Liver (tissue), 8 donors: ENCODE measurements at regions not wholly inside any gene's neighbourhood (a gene's known extent, or its start where the extent isn't known, plus 50 kb on each side); places are given as distances from the start of the nearest gene placed in this dataset.

ENCODE experiments used
- DNase-seq: peaks from one replicate; pipeline ENCODE4 v3.0.0-alpha.2; 2017; ENCODE audit warnings: low spot score
- H3K27ac ChIP-seq, 2 donors: one replicate each; pipeline ENCODE4 v1.7.0; 2013; ENCODE audit warnings: inconsistent platforms in 2 of 2, low read length in 2 of 2, control low read depth in 1 of 2, low read depth in 1 of 2, mild to moderate bottlenecking in 1 of 2
- H3K27me3 ChIP-seq, 4 donors: one replicate each; pipeline versions ENCODE4 v1.6.1 to v1.7.0; 2013; ENCODE audit warnings: low read length in 3 of 4, inconsistent platforms in 1 of 4, mild to moderate bottlenecking in 1 of 4, moderate library complexity in 1 of 4; ENCODE audit not compliant: control insufficient read depth in 4 of 4, insufficient read depth in 4 of 4
- H3K36me3 ChIP-seq, 4 donors: one replicate each; pipeline versions ENCODE4 v1.6.1 to v1.7.0; 2013; ENCODE audit warnings: low read length in 3 of 4, mild to moderate bottlenecking in 3 of 4, low read depth in 1 of 4, moderate library complexity in 1 of 4; ENCODE audit not compliant: control insufficient read depth in 4 of 4, insufficient read depth in 3 of 4
- H3K4me1 ChIP-seq, 4 donors: one replicate each; pipeline versions ENCODE4 v1.6.1 to v1.7.0; 2013; ENCODE audit warnings: low read length in 3 of 4, mild to moderate bottlenecking in 3 of 4, moderate library complexity in 1 of 4; ENCODE audit not compliant: control insufficient read depth in 4 of 4, insufficient read depth in 4 of 4
- H3K4me3 ChIP-seq, 3 donors: one replicate each; pipeline versions ENCODE4 v1.6.1 to v1.7.0; 2013; ENCODE audit warnings: low read length in 3 of 3, control low read depth in 1 of 3, low read depth in 1 of 3, mild to moderate bottlenecking in 1 of 3
- H3K9ac ChIP-seq, 2 donors: one replicate each; pipeline ENCODE4 v1.7.0; 2013; ENCODE audit warnings: low read length in 2 of 2, mild to moderate bottlenecking in 2 of 2, moderate library complexity in 2 of 2, control low read depth in 1 of 2, low read depth in 1 of 2
- H3K9me3 ChIP-seq, 4 donors: one replicate each; pipeline versions ENCODE4 v1.6.1 to v1.7.0; 2013; ENCODE audit warnings: low read length in 3 of 4; ENCODE audit not compliant: control insufficient read depth in 4 of 4
- CTCF ChIP-seq: fragments of 150-350 bp; IDR thresholded peaks from 2 replicates; pipeline ENCODE4 v1.5.1; 2017; ENCODE audit warnings: improper control_type of control experiment, low read depth, low read length; ENCODE audit not compliant: missing input control
- EGR1 ChIP-seq, 2 donors: IDR thresholded peaks; 2 replicates each; pipeline ENCODE4 v1.6.1; 2016 to 2018; ENCODE audit warnings: antibody characterized with exemption in 2 of 2, low read depth in 2 of 2
- FOXA1 ChIP-seq: IDR thresholded peaks from 2 replicates; pipeline ENCODE4 v1.6.1; 2016; ENCODE audit warnings: antibody characterized with exemption
- FOXA2 ChIP-seq: IDR thresholded peaks from 2 replicates; pipeline ENCODE4 v1.6.1; 2016; ENCODE audit warnings: antibody characterized with exemption
- HNF4A ChIP-seq, 2 donors: conservative IDR thresholded peaks; 2 replicates each; pipeline ENCODE4 v1.6.1; 2016; ENCODE audit warnings: antibody characterized with exemption in 2 of 2, mild to moderate bottlenecking in 2 of 2
- HNF4G ChIP-seq: IDR thresholded peaks from 2 replicates; pipeline ENCODE4 v1.6.1; 2016; ENCODE audit warnings: antibody characterized with exemption
- JUND ChIP-seq, 2 donors: IDR thresholded peaks; 2 replicates each; pipeline ENCODE4 v1.6.1; 2016; ENCODE audit warnings: antibody characterized with exemption in 2 of 2
- MAX ChIP-seq: IDR thresholded peaks from 2 replicates; pipeline ENCODE4 v1.6.1; 2016; ENCODE audit warnings: antibody characterized with exemption
- RAD21 ChIP-seq, 2 donors: IDR thresholded peaks; 2 replicates each; pipeline ENCODE4 v1.6.1; 2016; ENCODE audit warnings: antibody characterized with exemption in 2 of 2, mild to moderate bottlenecking in 2 of 2
- TAF1 ChIP-seq: conservative IDR thresholded peaks from 2 replicates; pipeline ENCODE4 v1.6.1; 2016; ENCODE audit warnings: antibody characterized with exemption, mild to moderate bottlenecking
- YY1 ChIP-seq: IDR thresholded peaks from 2 replicates; pipeline ENCODE4 v1.6.1; 2016; ENCODE audit warnings: antibody characterized with exemption, mild to moderate bottlenecking
- WGBS: extraction: QIAGEN DNeasy Blood & Tissue Kit; methylation state at CpG from one replicate; pipeline ENCODE4 v1.1.7; 2013; 5-methylcytosine and 5-hydroxymethylcytosine counted together
- TF ChIP-seq, protein P1 (sequence below): IDR thresholded peaks from 2 replicates; pipeline ENCODE4 v1.6.1; 2016; ENCODE audit warnings: antibody characterized with exemption
- donor health status: healthy.
- donor health status: healthy.
- donor health status: healthy.
- donor health status: healthy.
- donor health status: healthy.

DNA sequence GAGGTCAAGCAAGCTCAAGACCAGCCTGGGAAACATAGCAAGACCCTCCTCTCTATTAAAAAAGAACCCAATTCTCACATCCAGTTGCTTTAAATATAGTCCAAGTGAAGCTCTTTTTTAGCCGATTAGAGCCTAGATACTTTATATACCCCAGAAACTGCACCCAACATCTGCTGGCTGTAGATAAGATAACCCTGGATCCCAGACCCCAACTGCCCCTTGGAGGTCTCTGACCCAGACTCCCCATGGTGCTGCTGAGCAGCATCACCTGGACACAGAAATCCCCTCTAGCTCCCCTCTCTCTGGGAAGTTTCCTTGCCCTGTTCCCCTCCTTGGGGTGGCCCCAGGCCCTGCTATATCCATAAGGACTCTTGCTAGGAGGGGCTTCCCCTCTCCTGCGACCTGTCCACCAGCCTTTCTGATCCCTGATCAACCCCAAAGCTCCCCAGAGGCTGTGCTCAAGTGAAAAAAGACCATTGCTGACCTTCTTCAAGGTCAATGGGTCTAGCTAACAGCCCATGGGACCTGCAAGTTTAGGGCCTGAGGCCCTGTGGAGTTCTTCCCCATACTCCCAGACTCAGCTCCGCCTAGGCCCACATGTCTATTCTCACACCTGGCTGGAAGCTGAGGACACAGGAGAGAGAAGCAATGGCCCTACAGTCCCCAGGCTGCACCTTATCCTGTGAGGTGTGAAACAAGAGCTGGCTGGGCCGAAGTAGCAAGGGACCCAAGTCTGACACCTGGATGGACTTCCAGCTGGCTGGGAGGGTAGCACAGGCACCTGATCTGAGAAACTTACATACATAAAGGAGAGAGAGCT lies 56.2 kb downstream of the ARL6IP4 start (continued):
- TF ChIP-seq RAD21 (IDR thresholded peaks at IDR 0.05): no peak

DNA sequence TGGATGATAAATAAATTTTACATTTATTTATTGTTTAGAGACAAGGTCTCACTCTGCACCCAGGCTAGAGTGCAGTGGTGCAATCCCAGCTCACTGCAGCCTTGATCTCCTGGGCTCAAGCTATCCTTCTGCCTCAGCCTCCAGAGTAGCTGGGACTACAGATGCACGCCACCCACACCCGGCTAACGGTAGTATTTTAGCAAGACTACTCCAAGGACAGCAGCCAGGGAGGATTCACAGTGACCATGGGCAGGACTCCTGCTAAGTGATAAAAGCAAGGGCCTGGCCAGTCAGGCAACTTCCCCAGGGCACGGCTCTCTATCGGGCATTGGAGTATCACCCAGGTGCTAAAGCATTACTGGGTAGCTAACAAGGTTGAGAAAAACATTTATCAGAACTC lies 55.4 kb downstream of the ARL6IP4 start:
- no peak for TF ChIP-seq CTCF
- TF ChIP-seq, protein P1, sequence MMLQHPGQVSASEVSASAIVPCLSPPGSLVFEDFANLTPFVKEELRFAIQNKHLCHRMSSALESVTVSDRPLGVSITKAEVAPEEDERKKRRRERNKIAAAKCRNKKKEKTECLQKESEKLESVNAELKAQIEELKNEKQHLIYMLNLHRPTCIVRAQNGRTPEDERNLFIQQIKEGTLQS: no peak
- no peak for TF ChIP-seq TAF1
- TF ChIP-seq FOXA2: no peak
- TF ChIP-seq HNF4G: no peak
- no peak for TF ChIP-seq YY1
- no peak for TF ChIP-seq FOXA1
- no peak for TF ChIP-seq EGR1 (IDR thresholded peaks at IDR 0.05; ENCODE audit: low read depth in 2 of 2)
- no peak for TF ChIP-seq RAD21 (IDR thresholded peaks at IDR 0.05)
- Histone ChIP-seq H3K9me3 (no peaks in the 10 kb centered on the region), H3K4me3 (no peak overlapping the region), H3K27ac (no peak overlapping the region), H3K36me3 (peaks cover 0 to 17% (median 3%) of the 10 kb centered on the region in 4 donors), H3K9ac (no peak overlapping the region), H3K27me3 (no peaks in the 10 kb centered on the region), H3K4me1 (peaks cover 0 to 2% (median under 1%) of the 10 kb centered on the region in 4 donors)
- DNase-seq: no peak
- 97% methylated on average over 5 of the region's 5 CpGs for WGBS

GRCh38 chr12:123034865-123035264 lies 54.4 kb downstream of the ARL6IP4 start:
- 72% methylated on average over 4 of the region's 4 CpGs for WGBS
- no peaks in the 10 kb centered on the region for H3K27me3 ChIP-seq
- no peak overlapping the region for H3K9ac ChIP-seq
- no peak for TF ChIP-seq YY1
- TF ChIP-seq HNF4G: no peak
- TF ChIP-seq EGR1 (IDR thresholded peaks at IDR 0.05; ENCODE audit: low read depth in 2 of 2): no peak
- no peak for TF ChIP-seq MAX
- TF ChIP-seq FOXA1: no peak
- no peak for TF ChIP-seq CTCF
- no peak for TF ChIP-seq HNF4A (conservative IDR thresholded peaks at IDR 0.05)
- no peak for TF ChIP-seq JUND (IDR thresholded peaks at IDR 0.05)
- peaks cover 0 to 2% (median 0%) of the 10 kb centered on the region in 4 donors for H3K4me1 ChIP-seq
- DNase-seq: no peak
- H3K9me3 ChIP-seq: no peaks in the 10 kb centered on the region
- H3K27ac ChIP-seq: no peak overlapping the region
- peaks cover 0 to 17% (median 4%) of the 10 kb centered on the region in 4 donors for H3K36me3 ChIP-seq
- H3K4me3 ChIP-seq: no peak overlapping the region
